SK-N-SH (cell line): ENCODE measurements at regions not wholly inside any gene's neighbourhood (a gene's known extent, or its start where the extent isn't known, plus 50 kb on each side); places are given as distances from the start of the nearest gene placed in this dataset.

ENCODE experiments used
- CTCF ChIA-PET: fragments of 300-600, 350-600 bp; formaldehyde crosslinking; extraction: SDS; loops from one replicate; lab custom pipeline; 2021; lab: Yijun Ruan, JAX
- POLR2A ChIA-PET: fragments of 350-600 bp; sonication (Branson Sonifier 250); formaldehyde crosslinking; extraction: SDS; loops from one replicate; lab custom pipeline; 2020; ENCODE audit warnings: antibody characterized with exemption, inconsistent platforms; lab: Yijun Ruan, JAX
- DNase-seq: peaks from one replicate; pipeline ENCODE4 v3.0.0; 2012
- H2AFZ ChIP-seq: fragments of 200-600 bp; sonication (generic); 2 replicates; pipeline ENCODE4 v1.8.1; 2016; ENCODE audit warnings: antibody characterized with exemption, mild to moderate bottlenecking, low read depth
- H3F3A ChIP-seq: fragments of 200-600 bp; sonication (generic); replicated peaks from 2 replicates; pipeline ENCODE3; 2016; ENCODE audit warnings: antibody characterized with exemption, mild to moderate bottlenecking; ENCODE audit not compliant: insufficient read depth
- H3K27ac ChIP-seq, 2 experiments: fragments of 200-500 bp in 1 of 2; fragments of 200-600 bp in 1 of 2; sonication (Bioruptor generic) in 1 of 2; sonication (generic), shearing (Covaris generic) in 1 of 2; 2 replicates each; pipeline versions ENCODE4 v1.5.1 to v1.6.1; 2014 to 2016; ENCODE audit warnings: low read depth in 2 of 2, inconsistent platforms in 1 of 2, low read length in 1 of 2, mild to moderate bottlenecking in 1 of 2, mixed read lengths in 1 of 2
- H3K27me3 ChIP-seq: fragments of 200-600 bp; sonication (generic), shearing (Covaris generic); 2 replicates; pipeline ENCODE4 v1.6.1; 2016; ENCODE audit warnings: mixed run types; ENCODE audit not compliant: insufficient read depth
- H3K36me3 ChIP-seq, 2 experiments: fragments of 200-500 bp in 1 of 2; fragments of 200-600 bp in 1 of 2; sonication (Bioruptor generic) in 1 of 2; sonication (generic) in 1 of 2; replicated peaks in 1 of 2; 2 replicates each; pipeline versions ENCODE3 to v1.5.1; 2014 to 2016; ENCODE audit warnings: low read length in 1 of 2, mild to moderate bottlenecking in 1 of 2; ENCODE audit not compliant: insufficient read depth in 2 of 2, control insufficient read depth in 1 of 2
- H3K4me1 ChIP-seq, 2 experiments: fragments of 200-500 bp in 1 of 2; fragments of 200-600 bp in 1 of 2; sonication (Bioruptor generic) in 1 of 2; sonication (generic), shearing (Covaris generic) in 1 of 2; 2 replicates each; pipeline versions ENCODE4 v1.5.1 to v1.6.1; 2014 to 2016; ENCODE audit warnings: low read depth in 1 of 2, low read length in 1 of 2, mixed run types in 1 of 2; ENCODE audit not compliant: insufficient read depth in 2 of 2, control insufficient read depth in 1 of 2
- H3K4me2 ChIP-seq: fragments of 200-600 bp; sonication (generic), shearing (Covaris generic); 2 replicates; pipeline ENCODE4 v1.6.1; 2017; ENCODE audit warnings: mixed run types
- H3K4me3 ChIP-seq, 2 experiments: fragments of 200-500 bp in 1 of 2; fragments of 200-600 bp in 1 of 2; sonication (Bioruptor generic) in 1 of 2; sonication (generic), shearing (Covaris generic) in 1 of 2; 2 replicates each; pipeline versions ENCODE4 v1.5.1 to v1.8.1; 2014 to 2016; ENCODE audit warnings: low read depth in 2 of 2, inconsistent platforms in 1 of 2, low read length in 1 of 2, mild to moderate bottlenecking in 1 of 2, mixed read lengths in 1 of 2, moderate library complexity in 1 of 2
- H3K79me2 ChIP-seq: fragments of 200-600 bp; sonication (generic); 2 replicates; pipeline ENCODE4 v1.8.1; 2017; ENCODE audit warnings: mild to moderate bottlenecking; ENCODE audit not compliant: insufficient read depth
- H3K9ac ChIP-seq: fragments of 200-600 bp; sonication (generic); 2 replicates; pipeline ENCODE4 v1.6.1; 2017; ENCODE audit warnings: mixed run types
- H3K9me2 ChIP-seq: fragments of 200-600 bp; sonication (generic); 2 replicates; pipeline ENCODE4 v1.6.1; 2017; ENCODE audit warnings: mixed run types
- H3K9me3 ChIP-seq: fragments of 200-600 bp; sonication (generic); 2 replicates; pipeline ENCODE4 v1.6.1; 2017; ENCODE audit warnings: mixed run types, mild to moderate bottlenecking, moderate library complexity
- H4K20me1 ChIP-seq: fragments of 200-600 bp; sonication (generic); 2 replicates; pipeline ENCODE4 v1.6.1; 2017; ENCODE audit warnings: mild to moderate bottlenecking, mixed run types; ENCODE audit not compliant: insufficient read depth
- CTCF ChIP-seq: fragments of 200-600 bp; sonication (generic); IDR thresholded peaks from 2 replicates; pipeline ENCODE4 v1.6.1; 2017; ENCODE audit warnings: antibody characterized with exemption, mild to moderate bottlenecking, moderate library complexity
- ELF1 ChIP-seq: IDR thresholded peaks from 2 replicates; pipeline ENCODE4 v1.4.0; 2012
- EP300 ChIP-seq, 2 experiments: IDR thresholded peaks; 2 replicates each; pipeline versions ENCODE4 v1.4.0 to v1.6.1; 2012; ENCODE audit warnings: borderline replicate concordance in 1 of 2, low read depth in 1 of 2, low read length in 1 of 2
- GABPA ChIP-seq: IDR thresholded peaks from 2 replicates; pipeline ENCODE4 v1.4.0; 2012; ENCODE audit warnings: low read depth, mild to moderate bottlenecking
- GATA2 ChIP-seq: sonication (generic); formaldehyde crosslinking; IDR thresholded peaks from 2 replicates; pipeline ENCODE4 v1.5.0; 2020; ENCODE audit warnings: mild to moderate bottlenecking, missing genetic modification reagents
- IRF3 ChIP-seq: fragments of 150-350 bp; IDR thresholded peaks from 2 replicates; pipeline ENCODE4 v1.6.1; 2016; ENCODE audit warnings: mild to moderate bottlenecking, low read depth, low read length
- JUND ChIP-seq: IDR thresholded peaks from 2 replicates; pipeline ENCODE4 v1.4.0; 2012
- NFIC ChIP-seq: IDR thresholded peaks from 2 replicates; pipeline ENCODE4 v1.4.0; 2012; ENCODE audit warnings: borderline replicate concordance
- NRF1 ChIP-seq: IDR thresholded peaks from 2 replicates; pipeline ENCODE4 v1.6.1; 2012; ENCODE audit warnings: low read depth, mild to moderate bottlenecking, low read length
- PBX3 ChIP-seq: IDR thresholded peaks from 2 replicates; pipeline ENCODE4; 2012
- REST ChIP-seq: IDR thresholded peaks from 2 replicates; pipeline ENCODE4 v1.6.1; 2012; ENCODE audit warnings: mild to moderate bottlenecking, low read depth, low read length, moderate library complexity
- RFX5 ChIP-seq: IDR thresholded peaks from 2 replicates; pipeline ENCODE4 v1.6.1; 2012; ENCODE audit warnings: mild to moderate bottlenecking, improper control_type of control experiment, low read length
- SIN3A ChIP-seq: IDR thresholded peaks from 2 replicates; pipeline ENCODE4 v1.6.1; 2012; ENCODE audit warnings: low read depth, mild to moderate bottlenecking, low read length, moderate library complexity, borderline replicate concordance
- SMC3 ChIP-seq: IDR thresholded peaks from 2 replicates; pipeline ENCODE4 v1.6.1; 2012; ENCODE audit warnings: low read depth, low read length, improper control_type of control experiment
- TAF1 ChIP-seq: IDR thresholded peaks from 2 replicates; pipeline ENCODE4 v1.6.1; 2012; ENCODE audit warnings: low read depth, mild to moderate bottlenecking, low read length, moderate library complexity, borderline replicate concordance
- TEAD4 ChIP-seq: IDR thresholded peaks from 2 replicates; pipeline ENCODE4 v1.4.0; 2012; ENCODE audit warnings: mild to moderate bottlenecking, borderline replicate concordance; ENCODE audit not compliant: insufficient read depth
- USF1 ChIP-seq: IDR thresholded peaks from 2 replicates; pipeline ENCODE4 v1.4.0; 2012; ENCODE audit warnings: low read depth, borderline replicate concordance
- USF2 ChIP-seq: fragments of 150-350 bp; IDR thresholded peaks from 2 replicates; pipeline ENCODE4 v1.6.1; 2017; ENCODE audit warnings: antibody characterized with exemption, low read length, low read depth, borderline replicate concordance
- WGBS: methylation state at CpG from one replicate; pipeline ENCODE4 v1.1.6; 2017; ENCODE audit warnings: low lambda C conversion rate; 5-methylcytosine and 5-hydroxymethylcytosine counted together

GRCh38 chr1:99139876-99140275, 124.4 kb upstream of the PLPPR4 start:
- ChIA-PET CTCF (no interaction called here), POLR2A (interaction anchor here (0.7 kb wide), 1 partner anchor 364 kb away, joined by 3 read pairs; no protein-coding TSS in a partner anchor)
- Histone ChIP-seq H2AFZ (no peak overlapping the region), H3K4me2 (no peak overlapping the region), H3K27ac (no peak overlapping the region), H3K4me3 (no peak overlapping the region), H3K79me2 (no peaks in the 10 kb centered on the region), H3K4me1 (no peaks in the 10 kb centered on the region; a peak in 1 of 4 replicates), H3K27me3 (no peaks in the 10 kb centered on the region; the same call in 1 of the 2 replicates), H3K9me3 (no peaks in the 10 kb centered on the region), H3K36me3 (no peaks in the 10 kb centered on the region), H3K9me2 (no peaks in the 10 kb centered on the region), H3K9ac (no peak overlapping the region), H4K20me1 (no peaks in the 10 kb centered on the region), H3F3A (no peaks in the 10 kb centered on the region)
- DNase-seq: no peak
- TF ChIP-seq NFIC (no peak), RFX5 (no peak), GATA2 (no peak), USF2 (no peak), CTCF (no peak), TAF1 (no peak), USF1 (no peak), SMC3 (no peak), ELF1 (no peak), NRF1 (no peak), GABPA (no peak), EP300 (IDR thresholded peaks at IDR 0.05; ENCODE audit: borderline replicate concordance in 1 of 2, low read depth in 1 of 2, low read length in 1 of 2) (no peak), PBX3 (no peak), SIN3A (no peak), TEAD4 (no peak), IRF3 (no peak), REST (no peak), JUND (no peak)
- WGBS: 80% methylated on average over 10 of the region's 11 CpGs
